ENCODE measurements at regions not wholly inside any gene's neighbourhood (a gene's known extent, or its start where the extent isn't known, plus 50 kb on each side); places are given as distances from the start of the nearest gene placed in this dataset.

GRCh38 chr1:39117899-39118450, 86.5 kb upstream of the MACF1 start:
- H2AFZ ChIP-seq (ENCODE audit: insufficient read depth, low read depth, low read length, poor library complexity, severe bottlenecking), result no peak overlapping the region
- Mint-ChIP-seq H3K27ac (no peak overlapping the region), H3K4me3 (no peak overlapping the region), H3K4me1 (no peaks in the 10 kb centered on the region), H3K9me3 (ENCODE audit: insufficient read depth) (no peaks in the 10 kb centered on the region), H3K27me3 (peaks cover 4% of the 10 kb centered on the region)
- H3K4me2 ChIP-seq (replicated peaks; ENCODE audit: low read depth, low read length, poor library complexity, severe bottlenecking), result no peak overlapping the region
- no peaks in the 10 kb centered on the region for H3K4me1 ChIP-seq (ENCODE audit: control insufficient read depth in 2 of 2, insufficient read depth in 2 of 2, low read length in 2 of 2)
- H3K4me3 ChIP-seq (ENCODE audit: control extremely low read depth in 1 of 5, extremely low read depth in 1 of 5, insufficient read depth in 1 of 5, low read depth in 2 of 5, low read length in 4 of 5), result no peak overlapping the region
- H3K9me3 ChIP-seq (ENCODE audit: control extremely low read depth in 1 of 3, control insufficient read depth in 2 of 3, insufficient read depth in 1 of 3, low read length in 2 of 3), result no peaks in the 10 kb centered on the region
- H4K20me1 ChIP-seq (ENCODE audit: control insufficient read depth, insufficient read depth, low read length, poor library complexity, severe bottlenecking), result no peaks in the 10 kb centered on the region
- no peak for TF ChIP-seq EZH2 (IDR thresholded peaks at IDR 0.05; ENCODE audit: borderline replicate concordance, insufficient read depth, low read depth, low read length, poor library complexity, severe bottlenecking)
- TF ChIP-seq CTCF (IDR thresholded peaks at IDR 0.05), result no peak
- CTCF ChIA-PET, result no interaction called here
- ATAC-seq (ENCODE audit: low read depth) (no peak), DNase-seq (no peak)
- peaks cover under 1% of the 10 kb centered on the region for H3K79me2 ChIP-seq (ENCODE audit: control insufficient read depth, insufficient read depth, low read length)
- intact Hi-C loops (cut with micrococcal nuclease), result no loop called here
- no peaks in the 10 kb centered on the region for H3K36me3 ChIP-seq (replicated peaks in 1 of 2; ENCODE audit: control extremely low read depth in 1 of 2, control insufficient read depth in 1 of 2, extremely low read depth in 1 of 2, insufficient read depth in 2 of 2, low read length in 1 of 2)
- no CpG with 5 or more reads among the region's 1 CpG for whole genome bisulfite sequencing (ENCODE audit: insufficient coverage)
- no peak overlapping the region for H3K9ac ChIP-seq (ENCODE audit: low read length)
- no peak overlapping the region for H3K27ac ChIP-seq (ENCODE audit: low read length in 2 of 2)
- POLR2A ChIA-PET, result no interaction called here
- H3K27me3 ChIP-seq (replicated peaks in 1 of 4; ENCODE audit: control extremely low read depth in 1 of 4, control insufficient read depth in 3 of 4, insufficient read depth in 4 of 4, low read length in 3 of 4), result no peaks in the 10 kb centered on the region

DNA sequence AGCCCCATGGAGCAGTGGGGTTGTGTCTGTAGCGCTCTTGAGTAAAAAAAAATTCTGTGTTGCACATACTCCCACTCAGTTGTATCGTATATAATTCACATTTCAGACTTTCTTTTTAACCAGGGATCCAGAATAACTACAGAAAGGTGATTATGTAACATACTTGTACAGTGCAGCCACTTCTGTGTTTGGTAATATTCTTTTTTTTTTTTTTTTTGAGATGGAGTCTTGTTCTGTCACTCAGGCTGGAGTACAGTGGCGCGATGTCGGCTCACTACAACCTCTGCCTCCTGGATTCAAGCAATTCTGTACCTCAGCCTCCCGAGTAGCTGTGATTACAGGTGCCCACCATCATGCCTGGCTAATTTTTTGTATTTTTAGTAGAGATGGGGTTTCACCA, 82.4 kb upstream of the MACF1 start:
- ATAC-seq (ENCODE audit: low read depth) (no peak), DNase-seq (no peak)
- POLR2A ChIA-PET, result no interaction called here
- Histone ChIP-seq H3K27ac (ENCODE audit: low read length in 2 of 2) (no peak overlapping the region), H3K27me3 (replicated peaks in 1 of 4; ENCODE audit: control extremely low read depth in 1 of 4, control insufficient read depth in 3 of 4, insufficient read depth in 4 of 4, low read length in 3 of 4) (no peaks in the 10 kb centered on the region), H3K79me2 (ENCODE audit: control insufficient read depth, insufficient read depth, low read length) (no peaks in the 10 kb centered on the region), H2AFZ (ENCODE audit: insufficient read depth, low read depth, low read length, poor library complexity, severe bottlenecking) (no peak overlapping the region), H4K20me1 (ENCODE audit: control insufficient read depth, insufficient read depth, low read length, poor library complexity, severe bottlenecking) (no peaks in the 10 kb centered on the region), H3K4me2 (replicated peaks; ENCODE audit: low read depth, low read length, poor library complexity, severe bottlenecking) (no peak overlapping the region), H3K9me3 (ENCODE audit: control extremely low read depth in 1 of 3, control insufficient read depth in 2 of 3, insufficient read depth in 1 of 3, low read length in 2 of 3) (no peaks in the 10 kb centered on the region), H3K4me1 (ENCODE audit: control insufficient read depth in 2 of 2, insufficient read depth in 2 of 2, low read length in 2 of 2) (no peaks in the 10 kb centered on the region), H3K36me3 (replicated peaks in 1 of 2; ENCODE audit: control extremely low read depth in 1 of 2, control insufficient read depth in 1 of 2, extremely low read depth in 1 of 2, insufficient read depth in 2 of 2, low read length in 1 of 2) (no peaks in the 10 kb centered on the region), H3K9ac (ENCODE audit: low read length) (no peak overlapping the region), H3K4me3 (ENCODE audit: control extremely low read depth in 1 of 5, extremely low read depth in 1 of 5, insufficient read depth in 1 of 5, low read depth in 2 of 5, low read length in 4 of 5) (no peak overlapping the region)
- intact Hi-C loops (cut with micrococcal nuclease), result no loop called here
- no peak overlapping the region for H3K27ac Mint-ChIP-seq
- no peak overlapping the region for H3K4me3 Mint-ChIP-seq
- no peaks in the 10 kb centered on the region for H3K9me3 Mint-ChIP-seq (ENCODE audit: insufficient read depth)
- WGBS (ENCODE audit: insufficient coverage), result no CpG with 5 or more reads among the region's 6 CpGs
- TF ChIP-seq CTCF (IDR thresholded peaks at IDR 0.05), result no peak
- TF ChIP-seq EZH2 (IDR thresholded peaks at IDR 0.05; ENCODE audit: borderline replicate concordance, insufficient read depth, low read depth, low read length, poor library complexity, severe bottlenecking), result no peak
- no peaks in the 10 kb centered on the region for H3K4me1 Mint-ChIP-seq
- CTCF ChIA-PET, result no interaction called here
- H3K27me3 Mint-ChIP-seq, result no peaks in the 10 kb centered on the region

Measured in B cell (primary cell).